GM21447 (cell line): ENCODE measurements at regions not wholly inside any gene's neighbourhood (a gene's known extent, or its start where the extent isn't known, plus 50 kb on each side); places are given as distances from the start of the nearest gene placed in this dataset.

Experiments used
- ATAC-seq: cut with Tn5 transposase; IDR thresholded peaks from one replicate; pipeline ENCODE4 v1.9.1; 2021; ENCODE audit not compliant: unreplicated experiment

- no peak for ATAC-seq
These were observed 1015.1 kb downstream of the TLE4 start for GRCh38 chr9:80586786-80587330.

GRCh38 chr9:80571953-80572352, 1000.2 kb downstream of the TLE4 start:
- no peak for ATAC-seq

GRCh38 chr9:80569236-80569635, 997.5 kb downstream of the TLE4 start:
- ATAC-seq = no peak

- no peak for ATAC-seq
These were observed 989.8 kb downstream of the TLE4 start for GRCh38 chr9:80561526-80561925.

- ATAC-seq = no peak
These were observed 989.2 kb downstream of the TLE4 start for GRCh38 chr9:80560976-80561375.

- ATAC-seq = no peak
These were observed 985.5 kb downstream of the TLE4 start for GRCh38 chr9:80557256-80557655.

GRCh38 chr9:80556631-80557030, 984.9 kb downstream of the TLE4 start:
- ATAC-seq = no peak

- no peak for ATAC-seq
These were observed 984.1 kb downstream of the TLE4 start for GRCh38 chr9:80555782-80556325.

GRCh38 chr9:80554856-80555255, 983.1 kb downstream of the TLE4 start:
- no peak for ATAC-seq

GRCh38 chr9:80554301-80554700, 982.5 kb downstream of the TLE4 start:
- no peak for ATAC-seq

- no peak for ATAC-seq
These were observed 981.2 kb downstream of the TLE4 start for GRCh38 chr9:80552931-80553330.

GRCh38 chr9:80550181-80550580, 978.4 kb downstream of the TLE4 start:
- no peak for ATAC-seq

- ATAC-seq = no peak
These were observed 975.8 kb downstream of the TLE4 start for GRCh38 chr9:80547613-80548012.

GRCh38 chr9:80540387-80540786, 968.6 kb downstream of the TLE4 start:
- ATAC-seq = no peak

- no peak for ATAC-seq
These were observed 967.2 kb downstream of the TLE4 start for GRCh38 chr9:80538976-80539375.

GRCh38 chr9:80522465-80522864, 950.7 kb downstream of the TLE4 start:
- ATAC-seq = no peak

- no peak for ATAC-seq
These were observed 949.4 kb downstream of the TLE4 start for GRCh38 chr9:80521151-80521550.

- ATAC-seq = no peak
These were observed 948.5 kb downstream of the TLE4 start for GRCh38 chr9:80520231-80520630.

GRCh38 chr9:80518441-80518840, 946.7 kb downstream of the TLE4 start:
- ATAC-seq = no peak

GRCh38 chr9:80516679-80517078, 944.9 kb downstream of the TLE4 start:
- no peak for ATAC-seq

GRCh38 chr9:80509358-80509757, 937.6 kb downstream of the TLE4 start:
- ATAC-seq = no peak

GRCh38 chr9:80507611-80508010, 935.8 kb downstream of the TLE4 start:
- ATAC-seq = no peak

GRCh38 chr9:80504601-80505230, 933.0 kb downstream of the TLE4 start:
- no peak for ATAC-seq
